Upper lobe of left lung (tissue), 4 donors: ENCODE measurements at regions not wholly inside any gene's neighbourhood (a gene's known extent, or its start where the extent isn't known, plus 50 kb on each side); places are given as distances from the start of the nearest gene placed in this dataset.

Experiments
- EP300 ChIP-seq, 4 donors: sonication (generic); formaldehyde crosslinking; IDR thresholded peaks; one replicate each; pipeline ENCODE4 v1.5.1; 2017; ENCODE audit warnings: antibody characterized with exemption in 4 of 4, control low read depth in 2 of 4
- POLR2A ChIP-seq, 4 donors: fragments of 450-650 bp; IDR thresholded peaks; one replicate each; pipeline ENCODE4 v1.5.1; 2016 to 2017; ENCODE audit warnings: antibody characterized with exemption in 4 of 4, mild to moderate bottlenecking in 2 of 4
- POLR2AphosphoS5 ChIP-seq, 2 donors: sonication (generic); formaldehyde crosslinking; IDR thresholded peaks; one replicate each; pipeline ENCODE4 v1.5.1; 2017; ENCODE audit warnings: antibody characterized with exemption in 2 of 2
- TF ChIP-seq, protein P1 (sequence below), 6 experiments: fragments of 450-650 bp in 4 of 6; fragments of 200-600 bp in 2 of 6; sonication (generic) in 2 of 6; IDR thresholded peaks; one replicate each; pipeline ENCODE4 v1.5.1; 2016 to 2019; ENCODE audit warnings: antibody characterized with exemption in 6 of 6

DNA sequence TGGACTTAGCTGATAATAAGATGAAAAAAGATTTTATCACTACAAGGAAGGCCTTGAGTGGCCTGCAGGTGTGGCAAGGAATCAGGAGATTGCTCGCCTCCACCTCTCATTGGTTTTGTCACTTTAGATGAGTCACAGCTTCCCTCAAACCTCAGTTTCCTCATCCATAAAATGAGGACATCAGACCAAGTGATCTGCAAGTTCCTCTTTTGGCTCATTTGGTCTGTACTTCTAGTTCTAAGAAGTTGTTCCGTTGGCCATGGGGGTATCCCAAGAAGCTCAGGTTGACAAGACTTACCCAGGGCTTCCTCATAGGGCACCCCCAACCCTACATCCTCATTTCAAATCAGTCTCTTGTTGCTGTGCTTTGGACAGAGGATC is 254.1 kb downstream of the UACA start:
- TF ChIP-seq, protein P1, sequence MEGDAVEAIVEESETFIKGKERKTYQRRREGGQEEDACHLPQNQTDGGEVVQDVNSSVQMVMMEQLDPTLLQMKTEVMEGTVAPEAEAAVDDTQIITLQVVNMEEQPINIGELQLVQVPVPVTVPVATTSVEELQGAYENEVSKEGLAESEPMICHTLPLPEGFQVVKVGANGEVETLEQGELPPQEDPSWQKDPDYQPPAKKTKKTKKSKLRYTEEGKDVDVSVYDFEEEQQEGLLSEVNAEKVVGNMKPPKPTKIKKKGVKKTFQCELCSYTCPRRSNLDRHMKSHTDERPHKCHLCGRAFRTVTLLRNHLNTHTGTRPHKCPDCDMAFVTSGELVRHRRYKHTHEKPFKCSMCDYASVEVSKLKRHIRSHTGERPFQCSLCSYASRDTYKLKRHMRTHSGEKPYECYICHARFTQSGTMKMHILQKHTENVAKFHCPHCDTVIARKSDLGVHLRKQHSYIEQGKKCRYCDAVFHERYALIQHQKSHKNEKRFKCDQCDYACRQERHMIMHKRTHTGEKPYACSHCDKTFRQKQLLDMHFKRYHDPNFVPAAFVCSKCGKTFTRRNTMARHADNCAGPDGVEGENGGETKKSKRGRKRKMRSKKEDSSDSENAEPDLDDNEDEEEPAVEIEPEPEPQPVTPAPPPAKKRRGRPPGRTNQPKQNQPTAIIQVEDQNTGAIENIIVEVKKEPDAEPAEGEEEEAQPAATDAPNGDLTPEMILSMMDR (IDR thresholded peaks at IDR 0.05), result no peak
- TF ChIP-seq POLR2A (IDR thresholded peaks at IDR 0.05) (no peak), POLR2AphosphoS5 (IDR thresholded peaks at IDR 0.05) (peak; percentile 61 to 78), EP300 (IDR thresholded peaks at IDR 0.05) (peak in 3 of 4 donors; percentile 40 to 62 (median 47))
